HPDE6-E6E7 (cell line): ENCODE measurements at regions not wholly inside any gene's neighbourhood (a gene's known extent, or its start where the extent isn't known, plus 50 kb on each side); places are given as distances from the start of the nearest gene placed in this dataset.
"Not testable (repeated sequence)": the region's sequence is repeated elsewhere in the genome, so short reads cannot be mapped to it uniquely, and the experiment has no call there.

ENCODE experiments used
- DNase-seq: peaks from one replicate; pipeline ENCODE4 v3.0.0; 2011; ENCODE audit warnings: missing footprints; ENCODE audit errors: extremely low spot score

GRCh38 chr20:12458241-12458640, 540.5 kb downstream of the BTBD3 start:
- no peak for DNase-seq

GRCh38 chr20:12464036-12464435, 544.7 kb upstream of the SPTLC3 start:
- no peak for DNase-seq

DNA sequence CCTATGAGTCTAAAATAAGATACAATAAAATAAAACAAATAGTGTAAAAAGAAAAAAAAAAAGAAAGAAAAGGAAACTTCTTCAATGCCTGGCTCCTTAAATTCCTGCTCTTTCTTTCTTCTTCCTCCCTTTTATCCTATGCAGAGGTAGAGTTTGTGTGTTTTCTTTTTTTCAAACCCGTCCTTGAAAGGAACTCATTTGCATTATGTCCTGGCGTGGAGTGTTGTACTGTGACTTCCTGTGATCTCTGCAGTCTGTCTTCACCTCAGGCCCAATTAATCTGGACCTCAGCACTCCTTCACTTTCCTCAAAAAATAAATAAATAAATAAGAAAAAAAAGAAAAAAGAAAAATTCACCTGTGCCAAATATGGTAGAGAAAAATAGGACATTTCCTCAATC, 541.9 kb upstream of the SPTLC3 start:
- DNase-seq: no peak

DNA sequence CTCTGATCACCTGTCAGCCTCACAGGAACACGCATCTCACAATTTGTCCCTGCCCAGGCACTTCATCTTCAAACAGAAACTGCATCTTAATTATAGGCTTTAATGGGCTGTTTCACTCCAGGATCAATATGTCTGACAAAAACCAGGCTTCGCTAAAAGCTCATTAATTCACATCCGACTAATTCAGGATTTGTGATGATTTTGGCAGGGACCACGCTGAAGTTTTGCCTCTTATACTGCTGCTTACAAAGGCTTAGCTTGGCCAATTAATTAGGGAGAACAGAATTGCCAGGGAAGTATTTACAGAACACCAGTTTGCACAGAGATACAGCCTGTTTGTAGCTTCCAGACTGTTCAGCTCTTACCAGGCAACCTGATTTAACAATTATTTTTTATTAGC, 541.0 kb upstream of the SPTLC3 start:
- no peak for DNase-seq

- DNase-seq: no peak
These were observed 526.1 kb upstream of the SPTLC3 start for GRCh38 chr20:12482661-12483060.

GRCh38 chr20:12502443-12502842, 506.3 kb upstream of the SPTLC3 start:
- no peak for DNase-seq

- DNase-seq: no peak
These were observed 504.0 kb upstream of the SPTLC3 start for GRCh38 chr20:12504779-12505178.

DNA sequence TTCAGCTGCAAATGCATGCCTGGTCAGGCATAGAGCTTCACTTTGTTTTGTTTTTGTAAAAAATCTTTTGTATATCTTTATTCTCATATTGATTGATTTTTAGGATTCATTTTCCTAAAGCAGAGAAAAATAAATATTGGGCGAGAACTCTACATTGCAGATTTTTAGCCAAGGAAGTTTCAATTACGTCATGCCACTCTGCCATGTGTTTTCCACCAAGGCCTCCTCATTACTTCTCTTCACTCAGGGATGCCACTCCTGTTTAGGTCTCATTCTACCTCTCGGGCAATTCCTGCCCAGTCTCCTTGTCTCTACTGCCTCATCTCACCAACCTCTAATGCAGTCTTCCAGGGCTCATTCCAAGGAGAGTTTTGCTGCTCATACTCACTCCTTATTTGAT, 497.3 kb upstream of the SPTLC3 start:
- DNase-seq: no peak

DNA sequence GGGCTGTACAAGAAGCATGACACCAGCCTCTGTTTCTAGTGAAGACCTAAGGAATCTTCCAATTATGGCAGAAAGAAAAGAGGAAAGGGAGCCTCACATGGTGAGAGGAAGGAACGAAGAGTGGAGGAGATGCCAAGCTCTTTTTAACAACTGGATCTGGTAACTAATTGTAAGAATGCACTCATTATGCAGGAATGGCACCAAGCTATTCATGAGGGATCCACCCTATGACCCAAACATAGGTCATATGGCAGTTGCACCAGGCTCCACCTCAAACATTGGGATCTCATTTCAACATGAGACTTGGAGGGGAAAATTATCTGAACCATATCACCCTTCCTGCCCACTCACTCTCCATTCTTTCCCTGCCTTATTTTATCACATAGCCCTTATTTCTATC, 496.0 kb upstream of the SPTLC3 start:
- no peak for DNase-seq

- DNase-seq: no peak
These were observed 480.7 kb upstream of the SPTLC3 start for GRCh38 chr20:12528104-12528503.

GRCh38 chr20:12528591-12529041, 480.2 kb upstream of the SPTLC3 start:
- no peak for DNase-seq

DNA sequence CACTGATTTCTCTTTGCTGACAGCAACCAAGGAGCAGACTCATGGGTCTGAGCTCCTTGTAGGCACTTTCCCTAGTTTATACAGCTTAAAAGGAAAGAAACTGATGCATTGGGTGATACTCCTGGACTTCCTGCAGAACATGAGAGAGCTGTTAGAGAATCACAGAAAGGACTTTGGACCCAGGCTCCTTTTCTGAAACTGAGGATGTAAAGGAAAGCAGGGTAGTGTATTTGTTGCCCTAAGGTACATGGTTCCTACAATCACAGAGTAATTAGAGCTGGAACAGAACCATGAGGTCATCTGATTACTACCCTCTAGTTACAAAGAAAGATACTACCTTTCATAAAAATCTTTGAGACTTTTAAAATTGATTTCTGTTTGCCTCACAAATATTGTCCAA, 477.1 kb upstream of the SPTLC3 start:
- DNase-seq: no peak

- no peak for DNase-seq
These were observed 473.5 kb upstream of the SPTLC3 start for GRCh38 chr20:12535316-12535715.

DNA sequence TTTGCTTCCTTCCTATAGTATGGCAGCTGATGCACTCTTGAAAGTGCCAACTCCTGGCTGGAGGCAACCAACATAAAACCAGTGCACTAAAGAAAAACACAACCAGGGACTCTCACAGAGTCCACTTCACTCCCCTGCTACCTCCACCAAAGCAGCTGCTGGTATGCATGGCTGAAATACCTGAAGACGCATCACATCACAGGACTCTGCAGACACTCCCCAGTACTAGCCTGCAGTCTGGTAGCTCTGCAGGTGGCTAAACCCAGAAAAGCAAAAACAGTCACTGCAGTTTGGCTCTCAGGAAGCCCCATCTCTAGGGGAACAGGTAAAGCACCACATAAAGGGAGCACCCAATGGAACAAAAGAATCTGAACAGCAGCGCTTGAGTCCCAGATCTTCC, 473.0 kb upstream of the SPTLC3 start:
- no peak for DNase-seq

DNA sequence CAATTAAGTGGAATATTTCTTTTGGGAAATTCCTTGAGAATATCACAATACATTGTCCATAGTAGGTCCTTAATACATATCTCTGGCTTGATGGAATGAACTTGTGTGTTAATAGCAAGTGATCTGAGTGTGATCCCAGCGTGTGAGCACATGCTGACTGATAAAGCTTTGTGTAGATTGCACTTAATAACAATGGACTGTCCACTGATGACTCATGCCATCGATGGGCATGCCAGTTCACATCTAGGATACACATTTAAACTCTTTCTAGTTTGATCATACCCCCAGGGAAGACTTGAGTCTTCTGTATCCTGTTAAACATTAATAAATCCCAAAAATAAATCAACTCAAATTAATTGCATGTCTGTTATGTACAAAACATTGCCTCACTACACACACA, 454.3 kb upstream of the SPTLC3 start:
- DNase-seq: peak; percentile 64

DNA sequence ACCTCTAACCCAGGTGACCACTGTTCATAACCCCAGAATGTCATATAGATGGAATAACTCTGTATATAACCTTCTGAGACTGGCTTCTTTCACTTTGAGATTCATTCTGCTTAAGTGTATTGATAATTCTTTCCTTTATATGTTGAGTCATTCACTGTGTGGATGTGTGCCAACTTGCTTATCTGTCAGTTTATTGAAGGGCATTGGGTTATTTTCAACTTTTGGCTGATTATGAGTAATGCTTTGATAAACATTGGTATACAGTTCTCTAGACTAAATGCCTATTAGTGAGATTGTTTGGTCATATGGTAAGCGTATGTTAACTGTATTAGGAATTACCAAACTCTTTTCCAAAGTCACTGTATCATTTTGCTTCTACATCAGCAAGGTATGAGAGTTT, 453.4 kb upstream of the SPTLC3 start:
- no peak for DNase-seq

- DNase-seq: not testable (repeated sequence)
These were observed 452.9 kb upstream of the SPTLC3 start for GRCh38 chr20:12555849-12556248.

DNA sequence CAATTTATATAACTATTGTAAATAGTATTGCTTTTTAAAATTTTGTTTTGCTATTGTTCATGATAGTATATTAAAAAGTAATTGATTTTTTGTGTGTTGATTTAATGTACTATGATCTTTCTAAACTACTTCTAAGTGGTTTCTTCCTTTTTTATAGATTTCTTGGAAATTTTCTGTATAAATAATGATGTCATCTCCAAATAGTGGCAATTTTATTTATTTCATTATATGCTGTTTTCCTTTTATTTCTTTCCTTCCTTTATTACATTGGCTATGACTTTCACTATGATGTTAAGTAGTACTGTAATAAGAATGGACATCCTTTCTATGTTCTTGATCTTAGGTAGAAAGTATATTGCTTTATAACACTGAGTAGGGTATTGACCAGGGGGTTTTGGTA, 451.5 kb upstream of the SPTLC3 start:
- no peak for DNase-seq

DNA sequence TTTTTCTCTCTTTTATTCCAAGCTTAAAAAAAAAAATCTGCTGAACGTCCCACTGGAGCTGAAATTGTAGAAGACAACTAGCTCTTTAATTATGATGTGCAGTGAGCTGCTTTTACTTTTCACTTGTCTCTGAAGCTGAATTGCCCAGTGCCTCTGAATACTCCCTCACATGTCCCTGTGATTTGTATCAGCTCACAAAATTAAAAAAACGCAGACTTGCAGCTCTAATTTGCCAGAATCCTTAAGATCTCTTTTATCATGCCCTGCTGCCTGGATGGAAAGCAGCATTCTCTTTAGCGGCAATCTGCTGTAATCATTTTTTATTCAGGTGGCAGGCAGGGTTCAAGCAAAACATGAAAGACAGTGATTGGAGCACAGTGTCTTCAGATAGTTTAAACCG, 443.8 kb upstream of the SPTLC3 start:
- no peak for DNase-seq

DNA sequence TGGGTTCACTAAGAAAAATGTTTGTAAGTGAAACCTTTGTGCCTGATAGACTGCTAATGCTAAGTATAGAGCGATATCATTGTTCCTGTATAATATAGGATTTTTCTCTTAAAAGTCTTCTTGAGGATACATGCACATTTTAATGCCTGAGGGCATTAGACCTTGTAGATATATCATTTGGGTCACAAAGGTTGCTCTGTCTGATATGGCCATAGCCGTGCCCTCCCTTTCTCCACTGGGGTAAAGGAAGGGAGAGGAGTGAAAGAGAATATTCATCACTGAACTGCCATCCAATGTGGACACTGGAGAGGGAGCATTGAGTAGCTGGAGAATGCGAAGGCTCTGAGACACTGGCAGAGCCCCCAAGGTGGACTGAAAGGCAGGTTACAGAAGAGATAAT, 442.2 kb upstream of the SPTLC3 start:
- DNase-seq: no peak

DNA sequence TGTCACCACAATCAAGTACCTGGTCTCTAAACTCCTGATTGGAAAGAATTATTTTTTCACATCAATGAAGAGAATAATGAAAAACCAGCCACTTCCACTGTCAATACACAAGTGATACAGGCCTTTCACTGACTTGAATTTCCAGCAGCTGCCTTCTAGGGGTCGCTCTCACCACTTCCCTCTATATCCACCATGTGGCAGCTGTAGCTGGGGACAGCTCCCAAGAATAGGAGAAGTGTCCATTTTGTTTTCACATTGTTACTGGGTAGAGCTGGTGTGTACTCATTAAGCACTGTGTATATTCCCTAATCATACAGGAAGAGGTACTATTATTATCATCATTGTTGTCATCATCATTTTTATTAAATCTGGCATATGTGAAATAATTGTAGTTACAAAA, 438.4 kb upstream of the SPTLC3 start:
- DNase-seq: no peak

DNA sequence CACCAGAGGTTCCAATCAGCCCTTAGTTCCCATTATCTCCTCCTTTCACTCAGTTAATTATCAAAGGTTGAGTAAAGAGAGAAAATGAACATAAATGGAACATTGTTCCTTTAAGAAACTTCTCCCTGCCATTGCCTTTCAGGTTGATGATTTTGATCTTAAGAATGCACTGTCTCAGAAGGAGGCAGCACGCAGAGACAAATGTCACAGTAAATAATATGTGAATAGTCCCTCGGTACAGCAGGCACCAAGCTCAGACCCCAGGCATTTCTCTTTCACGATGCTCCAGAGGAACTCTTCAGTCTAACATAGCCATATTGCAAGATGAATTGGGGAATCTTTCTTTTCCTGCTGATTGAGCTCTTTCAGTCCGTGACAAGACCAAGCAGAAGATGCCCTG, 435.3 kb upstream of the SPTLC3 start:
- no peak for DNase-seq

- DNase-seq: no peak
These were observed 433.2 kb upstream of the SPTLC3 start for GRCh38 chr20:12575352-12576095.

GRCh38 chr20:12577213-12577612, 431.6 kb upstream of the SPTLC3 start:
- no peak for DNase-seq
